Heart left ventricle (tissue), 16 donors: ENCODE measurements at regions not wholly inside any gene's neighbourhood (a gene's known extent, or its start where the extent isn't known, plus 50 kb on each side); places are given as distances from the start of the nearest gene placed in this dataset.
"Not testable (repeated sequence)": the region's sequence is repeated elsewhere in the genome, so short reads cannot be mapped to it uniquely, and the experiment has no call there.

Experiments
- ATAC-seq, 4 donors: fragments of 200-7000 bp; cut with Tn5 transposase; one replicate each; pipeline ENCODE4 v1.9.1; 2020 to 2022; ENCODE audit warnings: moderate library complexity in 4 of 4, mild to moderate bottlenecking in 3 of 4, moderate number of reproducible peaks in 1 of 4
- DNase-seq, 5 donors: peaks; one replicate each; pipeline ENCODE4 v3.0.0-alpha.2; 2020
- H3K27ac ChIP-seq, 12 donors: fragments of 200-600 bp; sonication (generic) in 4 of 12; one replicate each; pipeline versions ENCODE4 v1.5.0 to v1.8.0; 2016 to 2022; ENCODE audit warnings: mild to moderate bottlenecking in 2 of 12
- H3K27me3 ChIP-seq, 9 donors: fragments of 200-600 bp; sonication (generic) in 2 of 9; one replicate each; pipeline versions ENCODE4 v1.5.1 to v1.8.0; 2016 to 2022; ENCODE audit warnings: mild to moderate bottlenecking in 3 of 9
- H3K36me3 ChIP-seq, 9 donors: fragments of 200-600 bp; sonication (generic) in 2 of 9; one replicate each; pipeline versions ENCODE4 v1.5.0 to v1.8.0; 2018 to 2022; ENCODE audit warnings: mild to moderate bottlenecking in 2 of 9
- H3K4me1 ChIP-seq, 12 donors: fragments of 200-600 bp; sonication (generic) in 4 of 12; one replicate each; pipeline versions ENCODE4 v1.5.0 to v1.8.0; 2016 to 2022; ENCODE audit warnings: mild to moderate bottlenecking in 3 of 12
- H3K4me3 ChIP-seq, 12 donors: fragments of 200-600 bp; sonication (generic) in 4 of 12; one replicate each; pipeline versions ENCODE4 v1.5.0 to v1.8.0; 2017 to 2022; ENCODE audit warnings: mild to moderate bottlenecking in 9 of 12, moderate library complexity in 4 of 12
- H3K9me3 ChIP-seq, 12 donors: fragments of 200-600 bp; sonication (generic) in 4 of 12; one replicate each; pipeline versions ENCODE4 v1.5.0 to v1.8.0; 2016 to 2022; ENCODE audit warnings: mild to moderate bottlenecking in 1 of 12
- CTCF ChIP-seq, 12 donors: fragments of 200-600 bp; sonication (generic) in 4 of 12; IDR thresholded peaks; one replicate each; pipeline versions ENCODE4 v1.5.0 to v1.8.0; 2018 to 2022; ENCODE audit warnings: antibody characterized with exemption in 12 of 12, mild to moderate bottlenecking in 5 of 12
- POLR2A ChIP-seq, 2 donors: fragments of 450-650 bp; IDR thresholded peaks; one replicate each; pipeline ENCODE4 v1.6.1; 2017; ENCODE audit warnings: antibody characterized with exemption in 2 of 2, mild to moderate bottlenecking in 2 of 2, moderate library complexity in 2 of 2
- WGBS, 4 donors: extraction: QIAGEN DNeasy Blood & Tissue Kit in 2 of 4; methylation state at CpG; one replicate each; pipeline versions ENCODE4 v1.1.5 to v1.1.7; 2013 to 2018; 5-methylcytosine and 5-hydroxymethylcytosine counted together
- intact Hi-C, 10 donors: fragments of 100-400 bp; cut with DNase I; formaldehyde crosslinking; loops; one replicate each; pipeline versions ENCODE4 v1.11.1 to v1.14.2; 2022
- donor health status: ischemic (EF 13 %, LVEDD 7.1; RV severe dilation, severe dysfunction).
- donor health status: healthy with polysubstance abuse.
- donor health status: DM: no; HTN: yes; CAD: no.
- donor health status: DM: no; HTN: no; CAD: no.
- donor health status: ischemic (EF 25% LVEDD 6.9; RV normal size, moderate dysfunction).
- donor health status: ischemic (EF 25% LVEDD 5.7; RV mildly dilated, moderate dysfunction).
- donor health status: healthy.
- donor health status: DM: yes; HTN: yes; CAD: no.
- donor health status: ischemic (EF 35%, LVEDD 5.7; RV mildly dilated, moderate dysfunction).
- donor health status: nonischemic (EF 11% LVEDD 7.7; RV severe dilation, severe dysfunction).
- donor health status: DM: yes; HTN: yes; CAD: no.
- donor health status: PGD.
- donor health status: ischemic (EF 29% LVEDD 5.4; RV normal size, mild dysfunction).
- donor health status: nonischemic (EF 23%, LVEDD 6.1; RV moderate dilation, normal function).

- Histone ChIP-seq H3K4me1 (peaks cover 0 to 11% (median 0%) of the 10 kb centered on the region in 12 donors), H3K27ac (no peak overlapping the region), H3K4me3 (no peak overlapping the region), H3K36me3 (no peaks in the 10 kb centered on the region), H3K9me3 (no peaks in the 10 kb centered on the region), H3K27me3 (no peaks in the 10 kb centered on the region)
- DNase-seq, result no peak
- TF ChIP-seq POLR2A (IDR thresholded peaks at IDR 0.05) (no peak), CTCF (IDR thresholded peaks at IDR 0.05) (peak in 5 of 12 donors; percentile 13 to 40 (median 18))
- ATAC-seq, result peak in 1 of 4 donors; percentile 61
- intact Hi-C loops, result loop anchor here in 4 of 10 donors (5.0 to 10.0 kb wide), 4 partner anchors 54 to 294 kb away; partner anchors contain the start of gene DAAM1 (in 2 of the 4)
- WGBS, 4 donors, result 83 to 88% (median 85%) methylated on average over 3 of the region's 3 CpGs
Measured at GRCh38 chr14:59132796-59133494, 55.5 kb upstream of the DAAM1 start.

- ATAC-seq, result no peak
- TF ChIP-seq CTCF (IDR thresholded peaks at IDR 0.05) (no peak), POLR2A (IDR thresholded peaks at IDR 0.05) (no peak)
- no peak for DNase-seq
- Histone ChIP-seq H3K4me1 (peaks cover 0 to 11% (median 0%) of the 10 kb centered on the region in 12 donors), H3K9me3 (no peaks in the 10 kb centered on the region), H3K27me3 (no peaks in the 10 kb centered on the region), H3K27ac (no peak overlapping the region), H3K36me3 (no peaks in the 10 kb centered on the region), H3K4me3 (no peak overlapping the region)
- 84 to 90% (median 88%) methylated on average over 4 of the region's 4 CpGs for WGBS, 4 donors
- intact Hi-C loops, result loop anchor here in 4 of 10 donors (5.0 to 10.0 kb wide), 4 partner anchors 54 to 294 kb away; partner anchors contain the start of gene DAAM1 (in 2 of the 4)
Measured at GRCh38 chr14:59133709-59134108, 54.8 kb upstream of the DAAM1 start.

- Histone ChIP-seq H3K4me3 (no peak overlapping the region), H3K27ac (no peak overlapping the region), H3K27me3 (no peaks in the 10 kb centered on the region), H3K9me3 (no peaks in the 10 kb centered on the region), H3K36me3 (no peaks in the 10 kb centered on the region), H3K4me1 (peaks cover 0 to 11% (median 0%) of the 10 kb centered on the region in 12 donors)
- ATAC-seq (no peak), DNase-seq (no peak)
- intact Hi-C loops, result loop anchor here in 4 of 10 donors (5.0 to 10.0 kb wide), 4 partner anchors 53 to 293 kb away; partner anchors contain the start of gene DAAM1 (in 2 of the 4)
- WGBS, 4 donors, result 89 to 93% (median 90%) methylated on average over 3 of the region's 3 CpGs
- TF ChIP-seq CTCF (IDR thresholded peaks at IDR 0.05) (no peak), POLR2A (IDR thresholded peaks at IDR 0.05) (no peak)
Measured at GRCh38 chr14:59134307-59134706, 54.2 kb upstream of the DAAM1 start.

GRCh38 chr14:59137256-59137655 is 51.2 kb upstream of the DAAM1 start:
- no peak overlapping the region for H3K4me3 ChIP-seq
- TF ChIP-seq CTCF (IDR thresholded peaks at IDR 0.05), result no peak
- no peak for TF ChIP-seq POLR2A (IDR thresholded peaks at IDR 0.05)
- WGBS, 4 donors, result 93 to 100% (median 97%) methylated on average over 3 of the region's 3 CpGs
- no peaks in the 10 kb centered on the region for H3K9me3 ChIP-seq
- intact Hi-C loops, result loop anchor here in 2 of 10 donors (5.0 to 10.0 kb wide), 3 partner anchors 45 to 178 kb away; no protein-coding TSS in a partner anchor
- H3K27ac ChIP-seq, result no peak overlapping the region
- no peak for ATAC-seq
- peaks cover 0 to 9% (median 0%) of the 10 kb centered on the region in 12 donors for H3K4me1 ChIP-seq
- no peak for DNase-seq
- H3K36me3 ChIP-seq, result no peaks in the 10 kb centered on the region
- H3K27me3 ChIP-seq, result no peaks in the 10 kb centered on the region

GRCh38 chr14:59138576-59138975 is 49.9 kb upstream of the DAAM1 start:
- intact Hi-C loops, result loop anchor here in 2 of 10 donors (5.0 to 10.0 kb wide), 3 partner anchors 44 to 176 kb away; no protein-coding TSS in a partner anchor
- H3K4me3 ChIP-seq, H3K27me3 ChIP-seq, H3K9me3 ChIP-seq, H3K27ac ChIP-seq, H3K36me3 ChIP-seq, ATAC-seq, DNase-seq, H3K4me1 ChIP-seq: not testable (repeated sequence)
- 77 to 86% (median 78%) methylated on average over 5 of the region's 5 CpGs for WGBS, 4 donors
